ENCODE measurements at regions not wholly inside any gene's neighbourhood (a gene's known extent, or its start where the extent isn't known, plus 50 kb on each side); places are given as distances from the start of the nearest gene placed in this dataset.
"Not testable (repeated sequence)": the region's sequence is repeated elsewhere in the genome, so short reads cannot be mapped to it uniquely, and the experiment has no call there.

- Histone ChIP-seq H3K36me3 (ENCODE audit: control insufficient read depth, insufficient read depth, low read length) (no peaks in the 10 kb centered on the region), H3K4me3 (ENCODE audit: low read depth, low read length) (no peak overlapping the region), H3K4me1 (ENCODE audit: control insufficient read depth, insufficient read depth, low read length) (peaks cover 3% of the 10 kb centered on the region), H3K27me3 (ENCODE audit: control insufficient read depth, insufficient read depth, low read length) (no peaks in the 10 kb centered on the region), H3K9me3 (ENCODE audit: control insufficient read depth, insufficient read depth, low read length) (no peaks in the 10 kb centered on the region), H3K27ac (ENCODE audit: low read depth, low read length) (no peak overlapping the region)
- 22% methylated on average over 1 of the region's 3 CpGs for WGBS (ENCODE audit: insufficient coverage)
- peak in 1 of 6 donors; percentile 3 for DNase-seq (ENCODE audit: low read depth in 4 of 6, low spot score in 6 of 6)
These were observed 154.4 kb downstream of the EFNB1 start for GRCh38 chrX:68983004-68983857.

DNA sequence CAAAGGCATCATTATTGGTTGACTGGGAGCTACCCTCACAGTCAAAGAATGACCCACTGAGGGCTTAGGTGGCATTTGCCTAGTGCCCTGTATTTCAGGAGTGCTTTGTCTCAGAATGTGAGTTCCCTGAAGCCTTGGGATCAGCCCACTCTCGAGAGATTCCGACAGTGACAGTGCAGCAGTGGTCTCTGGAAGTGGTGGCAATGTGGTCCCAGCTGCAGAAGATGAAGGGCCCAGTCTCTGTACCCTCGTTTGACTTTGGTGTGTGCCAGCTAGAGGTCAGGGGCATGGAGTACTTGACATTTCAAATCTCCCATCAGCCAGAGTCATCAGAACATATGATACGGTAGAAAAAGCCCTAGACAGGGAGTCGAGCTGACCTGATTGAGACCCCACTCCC, 153.7 kb downstream of the EFNB1 start:
- 55% methylated on average over 3 of the region's 5 CpGs for WGBS (ENCODE audit: insufficient coverage)
- Histone ChIP-seq H3K9me3 (ENCODE audit: control insufficient read depth, insufficient read depth, low read length) (no peaks in the 10 kb centered on the region), H3K4me3 (ENCODE audit: low read depth, low read length) (no peak overlapping the region)

GRCh38 chrX:68980906-68981616, 152.2 kb downstream of the EFNB1 start:
- no peak overlapping the region for H3K4me3 ChIP-seq (ENCODE audit: low read depth, low read length)
- H3K27ac ChIP-seq (ENCODE audit: low read depth, low read length): no peak overlapping the region
- no peaks in the 10 kb centered on the region for H3K36me3 ChIP-seq (ENCODE audit: control insufficient read depth, insufficient read depth, low read length)
- H3K27me3 ChIP-seq (ENCODE audit: control insufficient read depth, insufficient read depth, low read length): no peaks in the 10 kb centered on the region
- no peak for DNase-seq (ENCODE audit: low read depth in 4 of 6, low spot score in 6 of 6)
- H3K4me1 ChIP-seq (ENCODE audit: control insufficient read depth, insufficient read depth, low read length): peaks cover 4% of the 10 kb centered on the region
- WGBS (ENCODE audit: insufficient coverage): 73% methylated on average over 9 of the region's 9 CpGs
- no peaks in the 10 kb centered on the region for H3K9me3 ChIP-seq (ENCODE audit: control insufficient read depth, insufficient read depth, low read length)

More for the DNA sequence above, 153.7 kb downstream of the EFNB1 start:
- peaks cover 4% of the 10 kb centered on the region for H3K4me1 ChIP-seq (ENCODE audit: control insufficient read depth, insufficient read depth, low read length)
- no peaks in the 10 kb centered on the region for H3K27me3 ChIP-seq (ENCODE audit: control insufficient read depth, insufficient read depth, low read length)
- H3K27ac ChIP-seq (ENCODE audit: low read depth, low read length): no peak overlapping the region
- no peak for DNase-seq (ENCODE audit: low read depth in 4 of 6, low spot score in 6 of 6)
- H3K36me3 ChIP-seq (ENCODE audit: control insufficient read depth, insufficient read depth, low read length): no peaks in the 10 kb centered on the region

- Histone ChIP-seq H3K4me1 (ENCODE audit: control insufficient read depth, insufficient read depth, low read length) (peaks cover 4% of the 10 kb centered on the region), H3K27ac (ENCODE audit: low read depth, low read length) (peak overlapping the region; percentile 37), H3K9me3 (ENCODE audit: control insufficient read depth, insufficient read depth, low read length) (no peaks in the 10 kb centered on the region), H3K27me3 (ENCODE audit: control insufficient read depth, insufficient read depth, low read length) (no peaks in the 10 kb centered on the region), H3K4me3 (ENCODE audit: low read depth, low read length) (no peak overlapping the region), H3K36me3 (ENCODE audit: control insufficient read depth, insufficient read depth, low read length) (no peaks in the 10 kb centered on the region)
- no peak for DNase-seq (ENCODE audit: low read depth in 4 of 6, low spot score in 6 of 6)
- no CpG with 5 or more reads among the region's 1 CpG for WGBS (ENCODE audit: insufficient coverage)
These were observed 149.8 kb downstream of the EFNB1 start for GRCh38 chrX:68978655-68979054.

GRCh38 chrX:68978255-68978654, 149.4 kb downstream of the EFNB1 start:
- Histone ChIP-seq H3K27me3 (ENCODE audit: control insufficient read depth, insufficient read depth, low read length) (no peaks in the 10 kb centered on the region), H3K4me1 (ENCODE audit: control insufficient read depth, insufficient read depth, low read length) (peaks cover 4% of the 10 kb centered on the region), H3K9me3 (ENCODE audit: control insufficient read depth, insufficient read depth, low read length) (no peaks in the 10 kb centered on the region), H3K36me3 (ENCODE audit: control insufficient read depth, insufficient read depth, low read length) (no peaks in the 10 kb centered on the region), H3K27ac (ENCODE audit: low read depth, low read length) (peak overlapping the region; percentile 37), H3K4me3 (ENCODE audit: low read depth, low read length) (no peak overlapping the region)
- 31% methylated on average over 2 of the region's 7 CpGs for WGBS (ENCODE audit: insufficient coverage)
- peak in 2 of 6 donors; percentile 57 to 73 for DNase-seq (ENCODE audit: low read depth in 4 of 6, low spot score in 6 of 6)

- no peaks in the 10 kb centered on the region for H3K4me1 ChIP-seq (ENCODE audit: control insufficient read depth, insufficient read depth, low read length)
- H3K4me3 ChIP-seq (ENCODE audit: low read depth, low read length): no peak overlapping the region
- H3K36me3 ChIP-seq (ENCODE audit: control insufficient read depth, insufficient read depth, low read length): no peaks in the 10 kb centered on the region
- no peak overlapping the region for H3K27ac ChIP-seq (ENCODE audit: low read depth, low read length)
- no peak for DNase-seq (ENCODE audit: low read depth in 4 of 6, low spot score in 6 of 6)
- 86% methylated on average over 4 of the region's 6 CpGs for WGBS (ENCODE audit: insufficient coverage)
- H3K27me3 ChIP-seq (ENCODE audit: control insufficient read depth, insufficient read depth, low read length): no peaks in the 10 kb centered on the region
- H3K9me3 ChIP-seq (ENCODE audit: control insufficient read depth, insufficient read depth, low read length): no peaks in the 10 kb centered on the region
These were observed 124.5 kb downstream of the EFNB1 start for GRCh38 chrX:68953331-68953730.

DNA sequence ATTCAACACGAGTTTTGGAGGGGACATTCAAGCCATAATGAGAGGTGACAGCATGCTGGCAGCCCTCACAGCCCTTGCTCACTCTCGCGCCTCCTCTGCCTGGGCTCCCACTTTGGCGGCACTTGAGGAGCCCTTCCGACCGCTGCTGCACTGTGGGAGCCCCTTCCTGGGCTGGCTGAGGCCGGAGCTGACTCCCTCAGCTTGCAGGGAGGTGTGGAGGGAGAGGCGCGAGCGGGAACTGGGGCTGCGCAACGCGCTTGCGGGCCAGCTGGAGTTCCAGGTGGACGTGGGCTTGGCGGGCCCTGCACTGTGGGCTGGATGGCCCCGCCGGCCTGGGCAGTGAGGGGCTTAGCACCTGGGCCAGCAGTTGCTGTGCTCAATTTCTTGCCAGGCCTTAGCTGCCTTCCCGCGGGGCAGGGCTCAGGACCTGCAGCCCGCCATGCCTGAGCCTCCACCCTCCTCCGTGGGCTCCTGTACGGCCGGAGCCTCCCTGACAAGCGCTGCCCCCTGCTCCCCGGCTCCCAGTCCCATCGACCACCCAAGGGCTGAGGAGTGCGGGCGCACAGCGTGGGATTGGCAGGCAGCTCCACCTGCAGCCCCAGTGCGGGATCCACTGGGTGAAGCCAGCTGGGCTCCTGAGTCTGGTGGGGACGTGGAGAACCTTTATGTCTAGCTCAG, 123.3 kb downstream of the EFNB1 start:
- H3K4me3 ChIP-seq (ENCODE audit: low read depth, low read length); H3K4me1 ChIP-seq (ENCODE audit: control insufficient read depth, insufficient read depth, low read length); H3K27me3 ChIP-seq (ENCODE audit: control insufficient read depth, insufficient read depth, low read length); H3K9me3 ChIP-seq (ENCODE audit: control insufficient read depth, insufficient read depth, low read length); H3K27ac ChIP-seq (ENCODE audit: low read depth, low read length); H3K36me3 ChIP-seq (ENCODE audit: control insufficient read depth, insufficient read depth, low read length); DNase-seq (ENCODE audit: low read depth in 4 of 6, low spot score in 6 of 6): not testable (repeated sequence)
- WGBS (ENCODE audit: insufficient coverage): 83% methylated on average over 29 of the region's 32 CpGs

DNA sequence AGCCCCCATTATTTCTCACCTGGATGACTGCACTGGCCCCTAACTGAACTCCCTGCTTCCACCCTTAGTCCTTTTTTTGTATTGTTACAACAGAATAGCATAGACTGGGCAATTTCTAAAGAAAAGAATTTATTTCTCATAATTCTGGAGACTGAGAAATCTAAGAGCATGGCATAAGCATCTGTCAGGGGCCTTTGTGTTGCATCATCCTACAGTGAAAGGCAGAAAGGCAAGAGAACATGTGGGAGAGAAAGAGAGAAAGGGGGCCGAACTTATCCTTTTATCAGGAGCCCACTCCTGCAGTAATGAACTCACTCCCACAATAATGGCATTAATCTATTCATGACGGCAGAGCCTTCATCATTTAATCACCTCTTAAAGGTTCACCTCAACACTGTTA, 122.1 kb downstream of the EFNB1 start:
- Histone ChIP-seq H3K9me3 (ENCODE audit: control insufficient read depth, insufficient read depth, low read length) (no peaks in the 10 kb centered on the region), H3K4me1 (ENCODE audit: control insufficient read depth, insufficient read depth, low read length) (no peaks in the 10 kb centered on the region), H3K36me3 (ENCODE audit: control insufficient read depth, insufficient read depth, low read length) (no peaks in the 10 kb centered on the region), H3K4me3 (ENCODE audit: low read depth, low read length) (no peak overlapping the region), H3K27me3 (ENCODE audit: control insufficient read depth, insufficient read depth, low read length) (no peaks in the 10 kb centered on the region), H3K27ac (ENCODE audit: low read depth, low read length) (no peak overlapping the region)
- 0% methylated on average over 1 of the region's 2 CpGs for WGBS (ENCODE audit: insufficient coverage)
- DNase-seq (ENCODE audit: low read depth in 4 of 6, low spot score in 6 of 6): no peak

GRCh38 chrX:68947882-68948605, 119.2 kb downstream of the EFNB1 start:
- Histone ChIP-seq H3K4me3 (ENCODE audit: low read depth, low read length) (no peak overlapping the region), H3K36me3 (ENCODE audit: control insufficient read depth, insufficient read depth, low read length) (no peaks in the 10 kb centered on the region), H3K9me3 (ENCODE audit: control insufficient read depth, insufficient read depth, low read length) (no peaks in the 10 kb centered on the region), H3K4me1 (ENCODE audit: control insufficient read depth, insufficient read depth, low read length) (no peaks in the 10 kb centered on the region), H3K27me3 (ENCODE audit: control insufficient read depth, insufficient read depth, low read length) (no peaks in the 10 kb centered on the region), H3K27ac (ENCODE audit: low read depth, low read length) (no peak overlapping the region)
- DNase-seq (ENCODE audit: low read depth in 4 of 6, low spot score in 6 of 6): no peak
- WGBS (ENCODE audit: insufficient coverage): 71% methylated on average over 4 of the region's 6 CpGs
